ENCODE measurements at regions not wholly inside any gene's neighbourhood (a gene's known extent, or its start where the extent isn't known, plus 50 kb on each side); places are given as distances from the start of the nearest gene placed in this dataset.
"Not testable (repeated sequence)": the region's sequence is repeated elsewhere in the genome, so short reads cannot be mapped to it uniquely, and the experiment has no call there.

DNA sequence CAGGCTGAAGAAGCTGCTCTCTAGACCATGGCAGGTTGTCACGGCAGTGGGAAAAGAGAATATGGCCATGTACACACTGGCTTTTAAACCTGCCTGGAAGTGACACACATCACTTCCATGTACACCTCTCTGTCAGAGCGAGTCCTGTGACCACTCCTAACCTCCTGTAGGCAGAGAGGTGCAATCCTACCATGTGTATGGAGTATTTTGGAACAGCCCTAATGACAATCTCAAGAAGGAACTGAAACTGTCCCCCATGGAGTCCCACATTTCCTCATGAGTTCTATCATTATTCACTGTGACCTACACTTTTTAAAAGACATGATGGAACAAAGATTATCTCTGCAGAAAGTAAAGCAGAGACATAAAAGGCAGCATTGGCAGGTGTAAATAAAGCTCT, 153.4 kb upstream of the PFN2 start:
- Histone ChIP-seq H3K4me3 (no peak overlapping the region), H3K36me3 (no peaks in the 10 kb centered on the region), H3K9me3 (peaks cover 0 to 10% (median 0%) of the 10 kb centered on the region in 11 donors), H3K4me1 (no peaks in the 10 kb centered on the region), H3K27ac (no peak overlapping the region), H3K27me3 (no peaks in the 10 kb centered on the region)
- intact Hi-C loops (cut with DNase I) = no loop called here
- WGBS, 2 donors = 91 to 95% methylated on average over 2 of the region's 2 CpGs
- TF ChIP-seq, protein P1, sequence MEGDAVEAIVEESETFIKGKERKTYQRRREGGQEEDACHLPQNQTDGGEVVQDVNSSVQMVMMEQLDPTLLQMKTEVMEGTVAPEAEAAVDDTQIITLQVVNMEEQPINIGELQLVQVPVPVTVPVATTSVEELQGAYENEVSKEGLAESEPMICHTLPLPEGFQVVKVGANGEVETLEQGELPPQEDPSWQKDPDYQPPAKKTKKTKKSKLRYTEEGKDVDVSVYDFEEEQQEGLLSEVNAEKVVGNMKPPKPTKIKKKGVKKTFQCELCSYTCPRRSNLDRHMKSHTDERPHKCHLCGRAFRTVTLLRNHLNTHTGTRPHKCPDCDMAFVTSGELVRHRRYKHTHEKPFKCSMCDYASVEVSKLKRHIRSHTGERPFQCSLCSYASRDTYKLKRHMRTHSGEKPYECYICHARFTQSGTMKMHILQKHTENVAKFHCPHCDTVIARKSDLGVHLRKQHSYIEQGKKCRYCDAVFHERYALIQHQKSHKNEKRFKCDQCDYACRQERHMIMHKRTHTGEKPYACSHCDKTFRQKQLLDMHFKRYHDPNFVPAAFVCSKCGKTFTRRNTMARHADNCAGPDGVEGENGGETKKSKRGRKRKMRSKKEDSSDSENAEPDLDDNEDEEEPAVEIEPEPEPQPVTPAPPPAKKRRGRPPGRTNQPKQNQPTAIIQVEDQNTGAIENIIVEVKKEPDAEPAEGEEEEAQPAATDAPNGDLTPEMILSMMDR (IDR thresholded peaks at IDR 0.05) = no peak
- ATAC-seq (no peak), DNase-seq (no peak)

DNA sequence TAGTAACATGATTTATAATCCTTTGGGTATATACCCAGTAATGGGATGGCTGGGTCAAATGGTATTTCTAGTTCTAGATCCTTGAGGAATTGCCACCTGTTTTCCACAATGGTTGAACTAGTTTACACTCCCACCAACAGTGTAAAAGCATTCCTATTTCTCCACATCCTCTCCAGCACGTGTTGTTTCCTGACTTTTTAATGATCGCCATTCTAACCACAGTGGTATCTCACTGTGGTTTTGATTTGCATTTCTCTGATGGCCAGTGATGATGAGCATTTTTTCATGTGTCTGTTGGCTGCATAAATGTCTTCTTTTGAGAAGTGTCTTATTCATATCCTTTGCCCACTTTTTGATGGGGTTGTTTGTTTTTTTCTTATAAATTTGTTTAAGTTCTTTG, 152.6 kb upstream of the PFN2 start:
- H3K27me3 ChIP-seq; H3K4me1 ChIP-seq; DNase-seq; intact Hi-C loops (cut with DNase I); ATAC-seq; H3K9me3 ChIP-seq; H3K36me3 ChIP-seq; H3K4me3 ChIP-seq; H3K27ac ChIP-seq: not testable (repeated sequence)
- 58 to 59% methylated on average over 2 of the region's 2 CpGs for WGBS, 2 donors

DNA sequence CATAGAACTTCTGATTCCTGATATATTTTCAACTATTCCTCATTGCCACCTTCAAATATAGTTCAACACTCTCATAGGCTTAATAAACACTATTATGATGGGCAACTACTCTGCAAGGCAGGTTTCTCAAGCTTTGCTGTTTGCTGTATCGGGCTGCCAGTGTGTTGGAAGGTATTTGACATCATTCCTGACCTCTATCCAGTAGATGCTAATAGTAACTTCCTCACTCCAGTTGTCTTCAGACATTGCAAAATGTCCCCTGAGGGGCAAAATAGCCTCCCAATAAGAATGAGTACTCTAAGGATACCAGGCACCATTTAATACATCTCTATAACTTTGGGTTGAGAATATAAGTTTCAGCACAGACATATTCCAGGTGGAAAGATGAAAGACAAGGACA, 147.5 kb upstream of the PFN2 start:
- DNase-seq = no peak
- no peaks in the 10 kb centered on the region for H3K36me3 ChIP-seq
- intact Hi-C loops (cut with DNase I) = no loop called here
- TF ChIP-seq, protein P1 (IDR thresholded peaks at IDR 0.05) = no peak
- ATAC-seq = no peak
- H3K9me3 ChIP-seq = peaks cover 0 to 10% (median 0%) of the 10 kb centered on the region in 11 donors
- H3K27me3 ChIP-seq = no peaks in the 10 kb centered on the region
- H3K4me1 ChIP-seq = no peaks in the 10 kb centered on the region
- WGBS, 2 donors = 83 to 93% methylated on average over 1 of the region's 1 CpG
- no peak overlapping the region for H3K4me3 ChIP-seq
- H3K27ac ChIP-seq = no peak overlapping the region

DNA sequence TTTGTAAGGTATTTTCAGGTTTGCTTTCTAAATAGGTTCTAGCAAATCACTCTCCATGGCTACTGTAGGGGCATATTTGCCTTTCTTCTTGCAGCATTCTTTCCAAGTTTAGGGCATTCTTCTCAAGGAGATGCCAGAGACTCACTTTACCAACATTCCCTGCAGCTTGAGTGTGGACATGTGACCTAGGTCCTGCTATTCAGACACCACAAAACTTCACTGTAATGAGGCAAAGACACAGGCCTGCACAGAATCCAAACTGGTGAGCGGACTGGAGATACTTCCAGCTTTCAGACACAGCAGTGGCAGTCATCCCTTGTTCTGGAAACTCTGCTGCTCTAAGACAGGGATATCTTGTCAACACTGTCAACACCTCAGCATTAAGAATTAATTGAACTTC, 146.4 kb upstream of the PFN2 start:
- H3K4me1 ChIP-seq = no peaks in the 10 kb centered on the region
- DNase-seq (no peak), ATAC-seq (no peak)
- H3K9me3 ChIP-seq = peaks cover 0 to under 1% (median 0%) of the 10 kb centered on the region in 11 donors
- intact Hi-C loops (cut with DNase I) = no loop called here
- H3K36me3 ChIP-seq = no peaks in the 10 kb centered on the region
- H3K27ac ChIP-seq = no peak overlapping the region
- WGBS, 2 donors = 98 to 100% methylated on average over 1 of the region's 1 CpG
- H3K27me3 ChIP-seq = no peaks in the 10 kb centered on the region
- H3K4me3 ChIP-seq = no peak overlapping the region
- TF ChIP-seq, protein P1 (IDR thresholded peaks at IDR 0.05) = no peak

DNA sequence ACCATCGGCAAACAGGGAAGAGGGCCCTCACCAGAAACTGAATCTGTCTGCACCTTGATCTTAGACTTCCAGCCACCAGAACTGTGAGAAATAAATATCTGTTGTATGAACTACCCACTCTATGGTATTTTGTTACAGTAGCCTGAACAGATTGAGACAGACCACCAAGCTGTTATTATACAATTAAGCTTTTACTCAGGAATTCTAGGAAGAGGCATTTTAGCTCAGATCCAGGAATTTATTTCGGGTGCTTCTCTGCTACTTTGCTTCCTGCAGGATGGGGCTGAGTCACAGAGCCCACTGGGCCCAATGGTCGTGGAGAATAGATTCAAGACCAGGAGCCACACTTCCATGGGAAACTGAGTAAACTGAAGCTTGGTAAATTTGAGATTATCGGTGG, 145.5 kb upstream of the PFN2 start:
- Histone ChIP-seq H3K4me3 (no peak overlapping the region), H3K27ac (no peak overlapping the region), H3K4me1 (no peaks in the 10 kb centered on the region), H3K36me3 (no peaks in the 10 kb centered on the region), H3K9me3 (no peaks in the 10 kb centered on the region), H3K27me3 (no peaks in the 10 kb centered on the region)
- 67% methylated on average over 4 of the region's 4 CpGs for WGBS, 2 donors
- TF ChIP-seq, protein P1 (IDR thresholded peaks at IDR 0.05) = no peak
- ATAC-seq = no peak
- no peak for DNase-seq
- intact Hi-C loops (cut with DNase I) = no loop called here
